ENCODE measurements at regions not wholly inside any gene's neighbourhood (a gene's known extent, or its start where the extent isn't known, plus 50 kb on each side); places are given as distances from the start of the nearest gene placed in this dataset.

DNA sequence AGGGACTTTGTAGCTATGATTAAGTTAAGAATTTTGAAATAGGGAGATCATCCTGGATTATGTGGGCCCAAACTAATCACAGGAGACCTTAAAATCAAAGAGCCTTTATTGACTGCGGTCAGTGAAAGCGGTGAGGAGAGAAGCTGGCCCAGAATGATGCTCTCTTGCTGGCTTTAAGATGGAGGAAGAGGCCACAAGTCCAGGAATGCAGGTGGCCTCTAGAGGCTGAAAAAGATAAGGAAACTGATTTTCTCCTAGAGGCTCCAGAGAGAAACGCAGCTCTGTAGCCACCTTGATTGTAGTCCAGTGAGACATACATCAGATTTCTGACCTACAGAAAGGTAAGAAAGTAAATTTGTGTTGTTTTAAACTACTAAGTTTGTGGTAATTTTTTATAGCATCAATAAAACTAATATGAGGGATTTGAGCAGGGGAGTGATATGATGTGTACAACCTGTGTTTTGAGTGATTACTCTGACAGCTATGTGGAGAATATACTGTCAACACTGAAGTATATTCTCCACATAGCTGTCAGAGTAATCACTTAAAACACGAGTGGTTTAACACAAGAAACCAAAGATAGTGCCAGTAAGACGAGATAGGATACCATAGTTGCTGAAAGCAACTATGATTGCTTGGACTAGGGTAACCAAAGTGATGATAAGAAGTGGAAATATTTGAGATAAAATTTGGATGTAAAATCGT, 364.4 kb upstream of the CHST9 start:
- H3K4me2 ChIP-seq (replicated peaks; ENCODE audit: extremely low read depth, low read length, poor library complexity, severe bottlenecking) = no peak overlapping the region
- H3K27me3 ChIP-seq (ENCODE audit: control insufficient read depth in 2 of 2, insufficient read depth in 2 of 2, low read length in 2 of 2) = no peaks in the 10 kb centered on the region
- Mint-ChIP-seq H3K36me3 (no peaks in the 10 kb centered on the region), H3K4me1 (no peaks in the 10 kb centered on the region), H3K4me3 (no peak overlapping the region), H3K27me3 (ENCODE audit: low read depth in 3 of 3) (no peaks in the 10 kb centered on the region), H3K9me3 (peaks cover 0 to 6% (median 3%) of the 10 kb centered on the region in 7 donors), H3K27ac (no peak overlapping the region)
- H4K20me1 ChIP-seq (ENCODE audit: insufficient read depth, low read length) = no peaks in the 10 kb centered on the region
- no peak overlapping the region for H2AFZ ChIP-seq (ENCODE audit: insufficient read depth, low read depth, low read length, poor library complexity, severe bottlenecking)
- no peaks in the 10 kb centered on the region for H3K79me2 ChIP-seq (ENCODE audit: insufficient read depth, low read length)
- no peak overlapping the region for H3K4me3 ChIP-seq (replicated peaks in 1 of 3; ENCODE audit: low read depth in 2 of 3, low read length in 3 of 3)
- TF ChIP-seq, protein P1, sequence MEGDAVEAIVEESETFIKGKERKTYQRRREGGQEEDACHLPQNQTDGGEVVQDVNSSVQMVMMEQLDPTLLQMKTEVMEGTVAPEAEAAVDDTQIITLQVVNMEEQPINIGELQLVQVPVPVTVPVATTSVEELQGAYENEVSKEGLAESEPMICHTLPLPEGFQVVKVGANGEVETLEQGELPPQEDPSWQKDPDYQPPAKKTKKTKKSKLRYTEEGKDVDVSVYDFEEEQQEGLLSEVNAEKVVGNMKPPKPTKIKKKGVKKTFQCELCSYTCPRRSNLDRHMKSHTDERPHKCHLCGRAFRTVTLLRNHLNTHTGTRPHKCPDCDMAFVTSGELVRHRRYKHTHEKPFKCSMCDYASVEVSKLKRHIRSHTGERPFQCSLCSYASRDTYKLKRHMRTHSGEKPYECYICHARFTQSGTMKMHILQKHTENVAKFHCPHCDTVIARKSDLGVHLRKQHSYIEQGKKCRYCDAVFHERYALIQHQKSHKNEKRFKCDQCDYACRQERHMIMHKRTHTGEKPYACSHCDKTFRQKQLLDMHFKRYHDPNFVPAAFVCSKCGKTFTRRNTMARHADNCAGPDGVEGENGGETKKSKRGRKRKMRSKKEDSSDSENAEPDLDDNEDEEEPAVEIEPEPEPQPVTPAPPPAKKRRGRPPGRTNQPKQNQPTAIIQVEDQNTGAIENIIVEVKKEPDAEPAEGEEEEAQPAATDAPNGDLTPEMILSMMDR (IDR thresholded peaks at IDR 0.05) = no peak
- DNase-seq = no peak
- no peaks in the 10 kb centered on the region for H3K4me1 ChIP-seq (ENCODE audit: control insufficient read depth in 1 of 2, insufficient read depth in 2 of 2, low read length in 2 of 2)
- no peak overlapping the region for H3K27ac ChIP-seq (ENCODE audit: low read depth in 1 of 2, low read length in 2 of 2)
- H3K9me3 ChIP-seq (replicated peaks in 1 of 2; ENCODE audit: control insufficient read depth in 1 of 2, insufficient read depth in 1 of 2, low read length in 2 of 2) = peaks cover 0 to 5% of the 10 kb centered on the region in 2 donors
- no peaks in the 10 kb centered on the region for H3K36me3 ChIP-seq (replicated peaks in 1 of 2; ENCODE audit: control insufficient read depth in 1 of 2, insufficient read depth in 2 of 2, low read length in 2 of 2)
- WGBS (ENCODE audit: insufficient coverage) = 94% methylated on average over 2 of the region's 6 CpGs
- H3K9ac ChIP-seq (ENCODE audit: insufficient read depth, low read length, poor library complexity, severe bottlenecking) = no peak overlapping the region
- intact Hi-C loops (cut with micrococcal nuclease) = no loop called here

DNA sequence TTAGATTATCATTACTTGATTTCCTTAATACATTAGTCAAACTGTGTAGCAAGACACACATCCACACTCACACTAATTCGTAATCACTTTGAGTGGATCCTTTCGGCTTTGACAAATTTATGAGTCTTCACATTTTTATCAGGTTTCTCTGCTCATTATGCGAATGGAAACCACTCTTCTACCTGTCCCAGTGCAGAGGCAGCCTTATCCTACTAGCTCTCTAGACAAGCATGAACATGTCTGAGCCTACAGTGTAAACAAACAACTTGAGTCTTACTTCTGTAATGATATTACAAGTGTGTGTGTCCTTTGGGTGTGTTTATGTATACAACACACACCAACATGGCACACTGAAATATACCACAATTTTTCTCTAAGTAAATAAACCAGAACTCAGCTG, 361.9 kb upstream of the CHST9 start:
- H2AFZ ChIP-seq (ENCODE audit: insufficient read depth, low read depth, low read length, poor library complexity, severe bottlenecking) = no peak overlapping the region
- Mint-ChIP-seq H3K4me1 (no peaks in the 10 kb centered on the region), H3K9me3 (peaks cover 0 to 4% (median 1%) of the 10 kb centered on the region in 7 donors), H3K27ac (no peak overlapping the region), H3K36me3 (no peaks in the 10 kb centered on the region), H3K27me3 (ENCODE audit: low read depth in 3 of 3) (no peaks in the 10 kb centered on the region), H3K4me3 (no peak overlapping the region)
- WGBS (ENCODE audit: insufficient coverage) = 100% methylated on average over 1 of the region's 3 CpGs
- no peak for DNase-seq
- H3K4me1 ChIP-seq (ENCODE audit: control insufficient read depth in 1 of 2, insufficient read depth in 2 of 2, low read length in 2 of 2) = no peaks in the 10 kb centered on the region
- intact Hi-C loops (cut with micrococcal nuclease) = no loop called here
- H4K20me1 ChIP-seq (ENCODE audit: insufficient read depth, low read length) = no peaks in the 10 kb centered on the region
- no peaks in the 10 kb centered on the region for H3K79me2 ChIP-seq (ENCODE audit: insufficient read depth, low read length)
- H3K4me3 ChIP-seq (replicated peaks in 1 of 3; ENCODE audit: low read depth in 2 of 3, low read length in 3 of 3) = no peak overlapping the region
- H3K4me2 ChIP-seq (replicated peaks; ENCODE audit: extremely low read depth, low read length, poor library complexity, severe bottlenecking) = no peak overlapping the region
- H3K27ac ChIP-seq (ENCODE audit: low read depth in 1 of 2, low read length in 2 of 2) = no peak overlapping the region
- H3K9ac ChIP-seq (ENCODE audit: insufficient read depth, low read length, poor library complexity, severe bottlenecking) = no peak overlapping the region
- TF ChIP-seq, protein P1 (IDR thresholded peaks at IDR 0.05) = no peak
- no peaks in the 10 kb centered on the region for H3K36me3 ChIP-seq (replicated peaks in 1 of 2; ENCODE audit: control insufficient read depth in 1 of 2, insufficient read depth in 2 of 2, low read length in 2 of 2)
- H3K27me3 ChIP-seq (ENCODE audit: control insufficient read depth in 2 of 2, insufficient read depth in 2 of 2, low read length in 2 of 2) = no peaks in the 10 kb centered on the region
- H3K9me3 ChIP-seq (replicated peaks in 1 of 2; ENCODE audit: control insufficient read depth in 1 of 2, insufficient read depth in 1 of 2, low read length in 2 of 2) = no peaks in the 10 kb centered on the region
